ENCODE measurements at regions not wholly inside any gene's neighbourhood (a gene's known extent, or its start where the extent isn't known, plus 50 kb on each side); places are given as distances from the start of the nearest gene placed in this dataset.
"Not testable (repeated sequence)": the region's sequence is repeated elsewhere in the genome, so short reads cannot be mapped to it uniquely, and the experiment has no call there.

DNA sequence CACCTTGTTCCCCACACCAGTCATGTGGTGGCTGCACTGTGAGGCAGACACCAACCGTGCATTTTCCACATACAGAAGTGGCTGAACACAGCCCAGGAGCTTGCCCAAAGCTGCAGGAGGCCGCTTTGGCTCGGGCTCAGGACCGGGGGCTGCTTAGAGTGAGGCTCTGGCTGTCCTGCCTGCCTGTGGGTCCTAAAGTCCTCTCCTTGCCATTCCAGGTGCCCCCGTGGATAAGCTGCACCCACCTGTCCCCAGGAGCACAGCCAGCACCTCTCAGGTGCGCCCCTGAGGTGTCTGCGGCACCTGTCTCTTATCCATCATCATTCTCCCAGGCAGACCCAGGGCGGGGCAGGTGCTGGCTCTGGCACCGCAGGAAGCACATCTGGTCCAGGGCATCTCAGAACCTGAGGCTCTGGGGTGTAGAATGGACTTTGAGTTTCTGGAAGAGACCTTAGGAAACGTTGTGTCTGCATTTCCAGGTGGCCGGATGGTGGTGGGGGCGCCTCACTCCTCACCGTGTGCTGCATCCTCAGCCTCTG, 180.5 kb upstream of the ZNF469 start:
- H3K9me3 Mint-ChIP-seq, result no peaks in the 10 kb centered on the region
- DNase-seq (ENCODE audit: low spot score in 2 of 2) (no peak), ATAC-seq (no peak)
- no peak overlapping the region for H3K27ac Mint-ChIP-seq
- no peaks in the 10 kb centered on the region for H3K36me3 Mint-ChIP-seq

DNA sequence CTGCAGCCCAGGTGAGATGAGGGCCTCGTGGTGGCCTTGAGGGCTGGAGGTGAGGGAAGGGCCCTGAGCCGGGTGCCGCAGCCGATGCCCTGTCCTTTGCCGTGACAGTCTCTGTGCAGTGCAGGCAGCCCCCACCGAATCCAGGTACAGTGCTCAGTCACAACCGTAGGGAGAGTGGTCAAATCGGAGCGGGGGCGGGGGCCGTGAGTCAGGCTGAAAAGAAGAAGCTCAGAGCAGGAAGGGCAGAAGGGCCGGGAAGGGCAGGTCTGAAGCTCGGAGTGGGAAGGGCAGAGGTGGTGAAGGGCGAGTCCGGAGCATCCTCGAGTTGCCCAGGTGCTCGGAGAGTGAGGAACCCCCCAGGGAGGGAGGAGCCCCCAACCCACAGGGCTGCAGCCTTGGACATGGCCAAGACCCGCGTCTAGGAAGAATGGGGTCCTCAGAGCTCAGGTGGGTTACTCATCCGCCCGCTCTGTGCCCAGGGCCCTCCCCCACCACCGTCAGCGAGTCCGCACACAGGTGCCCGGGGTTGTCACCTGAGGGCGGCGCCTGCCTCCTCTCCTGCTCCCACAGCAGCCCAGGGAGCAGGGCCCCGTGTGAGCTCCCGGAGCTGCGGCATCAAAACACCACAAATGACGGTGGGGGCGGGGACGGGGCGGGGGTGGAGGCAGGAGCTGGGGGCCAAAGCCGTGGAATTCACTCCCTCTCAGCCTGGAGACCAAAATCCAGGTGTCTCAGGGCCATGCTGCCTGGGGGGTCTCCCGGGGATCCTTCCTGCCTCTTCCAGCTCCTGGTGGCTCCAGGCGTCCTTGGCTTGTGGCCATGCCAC, 179.7 kb upstream of the ZNF469 start:
- H3K27ac Mint-ChIP-seq, H3K9me3 Mint-ChIP-seq, ATAC-seq, H3K36me3 Mint-ChIP-seq: not testable (repeated sequence)
- peak in 1 of 2 donors; percentile 50 for DNase-seq (ENCODE audit: low spot score in 2 of 2)

DNA sequence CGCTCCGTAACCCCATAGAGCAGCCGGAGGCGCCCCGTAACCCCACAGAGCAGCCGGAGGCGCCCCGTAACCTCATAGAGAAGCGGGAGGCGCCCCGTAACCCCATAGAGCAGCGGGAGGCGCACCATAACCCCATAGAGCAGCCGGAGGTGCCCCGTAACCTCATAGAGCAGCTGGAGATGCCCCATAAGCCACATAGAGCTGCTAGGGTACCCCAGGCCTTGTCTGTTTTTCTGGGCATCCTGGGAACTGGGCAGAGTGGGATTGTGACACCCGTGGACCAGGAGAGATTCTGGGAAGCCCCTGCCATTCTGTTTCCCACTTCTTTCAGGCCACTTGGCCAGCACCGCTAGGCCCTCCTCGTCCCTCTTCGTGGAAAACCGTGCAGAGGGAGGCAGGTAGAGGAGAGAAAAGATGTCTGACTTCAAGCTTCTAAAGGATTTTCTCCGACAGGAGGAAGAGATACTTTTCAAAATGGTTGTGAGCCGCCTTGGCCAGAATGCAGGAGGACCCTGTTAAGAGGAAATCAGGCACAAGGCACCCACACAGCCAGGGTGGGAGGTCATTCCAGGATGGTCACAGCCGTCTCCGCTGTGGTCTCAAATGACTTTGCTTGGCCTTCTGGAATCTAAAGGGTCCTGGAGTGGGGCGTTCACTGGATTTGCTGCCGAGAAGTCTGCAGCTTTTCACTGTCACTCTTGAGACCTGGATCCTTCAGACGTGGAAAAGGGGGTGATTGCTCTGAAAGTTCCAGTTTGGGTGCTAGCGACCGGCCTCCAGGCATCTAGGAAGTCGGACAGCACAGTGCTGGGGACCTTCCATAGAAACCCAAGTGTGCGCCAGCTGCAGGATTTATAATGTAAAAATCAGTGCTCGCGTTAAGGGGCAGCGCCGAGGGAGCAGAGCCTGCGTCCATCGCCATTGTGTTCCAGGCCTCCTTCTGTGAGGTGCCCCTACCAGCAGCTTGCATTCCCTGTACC, 178.3 kb upstream of the ZNF469 start:
- not testable (repeated sequence) for H3K36me3 Mint-ChIP-seq, ATAC-seq, H3K9me3 Mint-ChIP-seq, H3K27ac Mint-ChIP-seq
- DNase-seq (ENCODE audit: low spot score in 2 of 2), result peak in 1 of 2 donors; percentile 31

- DNase-seq (ENCODE audit: low spot score in 2 of 2); H3K27ac Mint-ChIP-seq; ATAC-seq; H3K9me3 Mint-ChIP-seq; H3K36me3 Mint-ChIP-seq: not testable (repeated sequence)
These were observed 177.3 kb upstream of the ZNF469 start for GRCh38 chr16:88205482-88205881.

- H3K27ac Mint-ChIP-seq, ATAC-seq, H3K36me3 Mint-ChIP-seq, H3K9me3 Mint-ChIP-seq: not testable (repeated sequence)
- peak in 1 of 2 donors; percentile 7 for DNase-seq (ENCODE audit: low spot score in 2 of 2)
These were observed 176.8 kb upstream of the ZNF469 start for GRCh38 chr16:88206006-88206405.

- not testable (repeated sequence) for DNase-seq (ENCODE audit: low spot score in 2 of 2); H3K27ac Mint-ChIP-seq; ATAC-seq; H3K36me3 Mint-ChIP-seq; H3K9me3 Mint-ChIP-seq
These were observed 176.2 kb upstream of the ZNF469 start for GRCh38 chr16:88206516-88206915.

- no peak for ATAC-seq
- no peaks in the 10 kb centered on the region for H3K36me3 Mint-ChIP-seq
These were observed 174.6 kb upstream of the ZNF469 start for GRCh38 chr16:88208112-88208511.

DNA sequence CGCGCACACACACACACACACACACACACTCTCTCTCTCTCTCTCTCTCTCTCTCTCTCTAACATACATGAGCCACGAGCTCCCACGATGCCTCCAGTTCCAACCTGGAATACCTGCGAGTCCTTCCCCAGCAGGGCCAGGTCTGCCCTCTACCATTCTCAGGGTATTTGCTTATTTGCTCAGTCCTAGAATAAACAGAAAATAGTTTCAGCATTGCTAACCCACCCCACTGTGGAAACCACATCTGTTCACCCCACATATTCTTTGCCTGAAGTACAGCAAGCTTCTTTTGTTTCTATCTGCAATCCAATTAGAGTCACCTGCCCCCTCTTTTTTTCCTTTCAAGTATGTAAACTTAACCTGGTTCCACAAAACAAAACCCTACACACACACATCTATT, 174.0 kb upstream of the ZNF469 start:
- not testable (repeated sequence) for H3K27ac Mint-ChIP-seq; ATAC-seq; H3K36me3 Mint-ChIP-seq; H3K9me3 Mint-ChIP-seq; DNase-seq (ENCODE audit: low spot score in 2 of 2)

More at GRCh38 chr16:88208112-88208511, 174.6 kb upstream of the ZNF469 start:
- Mint-ChIP-seq H3K9me3 (peaks cover 0 to 4% of the 10 kb centered on the region in 2 donors), H3K27ac (no peak overlapping the region)
- peak in 1 of 2 donors; percentile 7 for DNase-seq (ENCODE audit: low spot score in 2 of 2)

- not testable (repeated sequence) for H3K27ac Mint-ChIP-seq; H3K9me3 Mint-ChIP-seq; H3K36me3 Mint-ChIP-seq; DNase-seq (ENCODE audit: low spot score in 2 of 2); ATAC-seq
These were observed 173.2 kb upstream of the ZNF469 start for GRCh38 chr16:88209579-88209978.

GRCh38 chr16:88213937-88214336, 168.8 kb upstream of the ZNF469 start:
- ATAC-seq; H3K36me3 Mint-ChIP-seq; H3K27ac Mint-ChIP-seq; H3K9me3 Mint-ChIP-seq; DNase-seq (ENCODE audit: low spot score in 2 of 2): not testable (repeated sequence)

- peak in 1 of 2 donors; percentile 51 for DNase-seq (ENCODE audit: low spot score in 2 of 2)
- not testable (repeated sequence) for H3K36me3 Mint-ChIP-seq, ATAC-seq, H3K9me3 Mint-ChIP-seq
- H3K27ac Mint-ChIP-seq, result peak overlapping the region in 1 of 2 donors; percentile 22
These were observed 161.6 kb upstream of the ZNF469 start for GRCh38 chr16:88221001-88221761.

GRCh38 chr16:88223696-88224095, 159.1 kb upstream of the ZNF469 start:
- not testable (repeated sequence) for ATAC-seq; DNase-seq (ENCODE audit: low spot score in 2 of 2); H3K27ac Mint-ChIP-seq; H3K36me3 Mint-ChIP-seq; H3K9me3 Mint-ChIP-seq

GRCh38 chr16:88224131-88224898, 158.4 kb upstream of the ZNF469 start:
- not testable (repeated sequence) for ATAC-seq, H3K9me3 Mint-ChIP-seq, H3K27ac Mint-ChIP-seq, H3K36me3 Mint-ChIP-seq
- peak in 1 of 2 donors; percentile 35 for DNase-seq (ENCODE audit: low spot score in 2 of 2)

DNA sequence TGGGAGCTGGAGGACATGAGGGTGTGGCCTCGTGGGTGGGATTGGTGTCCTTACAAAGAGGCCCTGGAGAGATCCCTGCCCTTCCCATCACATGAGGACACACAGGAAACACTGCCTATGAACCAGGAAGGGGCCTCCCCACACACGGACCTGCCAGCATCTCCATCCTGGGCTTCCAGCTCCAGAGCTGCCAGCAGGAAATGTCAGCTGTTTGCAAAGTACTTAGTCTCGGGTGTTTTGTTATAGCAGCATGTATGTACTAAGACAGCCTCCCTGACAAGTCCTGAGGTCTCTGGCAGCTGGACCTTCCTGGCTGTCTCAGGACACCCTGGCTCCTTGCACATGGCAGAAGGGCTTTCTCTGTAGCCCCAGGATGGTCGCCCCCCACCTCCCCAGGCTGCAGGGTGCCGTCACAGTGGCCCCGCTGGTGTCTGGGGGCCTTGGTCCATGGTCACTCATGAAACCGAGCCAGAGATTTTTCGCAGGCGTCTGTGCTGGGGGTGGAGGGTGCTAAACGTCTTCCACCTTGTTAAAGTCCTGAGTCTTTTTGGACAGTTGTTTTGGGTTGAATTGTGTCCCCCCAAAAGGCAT, 157.0 kb upstream of the ZNF469 start:
- not testable (repeated sequence) for H3K27ac Mint-ChIP-seq, H3K36me3 Mint-ChIP-seq, ATAC-seq, H3K9me3 Mint-ChIP-seq
- DNase-seq (ENCODE audit: low spot score in 2 of 2), result peak in 1 of 2 donors; percentile 30

- ATAC-seq, H3K9me3 Mint-ChIP-seq, H3K27ac Mint-ChIP-seq, H3K36me3 Mint-ChIP-seq: not testable (repeated sequence)
- peak in 1 of 2 donors; percentile 21 for DNase-seq (ENCODE audit: low spot score in 2 of 2)
These were observed 156.5 kb upstream of the ZNF469 start for GRCh38 chr16:88226302-88226701.
